GM10266 (cell line): ENCODE measurements at regions not wholly inside any gene's neighbourhood (a gene's known extent, or its start where the extent isn't known, plus 50 kb on each side); places are given as distances from the start of the nearest gene placed in this dataset.
"Not testable (repeated sequence)": the region's sequence is repeated elsewhere in the genome, so short reads cannot be mapped to it uniquely, and the experiment has no call there.

Experiments
- DNase-seq: peaks from one replicate; pipeline ENCODE4 v3.0.0; 2012; ENCODE audit errors: extremely low spot score
- CTCF ChIP-seq: IDR thresholded peaks from 2 replicates; pipeline ENCODE4 v1.5.1; 2012; ENCODE audit warnings: mild to moderate bottlenecking, low read depth; ENCODE audit not compliant: control insufficient read depth, insufficient read depth; ENCODE audit errors: missing control alignments

GRCh38 chr12:27164330-27165040, 79.6 kb upstream of the STK38L start:
- no peak for DNase-seq
- TF ChIP-seq CTCF: no peak

- DNase-seq: not testable (repeated sequence)
Measured at GRCh38 chr12:27165958-27166357, 78.1 kb upstream of the STK38L start.

GRCh38 chr12:27171494-27171893, 72.6 kb upstream of the STK38L start:
- not testable (repeated sequence) for DNase-seq

- DNase-seq: no peak
- TF ChIP-seq CTCF: no peak
Measured at GRCh38 chr12:27176765-27177164, 67.3 kb upstream of the STK38L start.

GRCh38 chr12:27177706-27178105, 66.4 kb upstream of the STK38L start:
- no peak for DNase-seq
- no peak for TF ChIP-seq CTCF

- TF ChIP-seq CTCF: no peak
- no peak for DNase-seq
Measured at GRCh38 chr12:27178255-27178654, 65.8 kb upstream of the STK38L start.

- TF ChIP-seq CTCF: no peak
- no peak for DNase-seq
Measured at GRCh38 chr12:27178723-27179399, 65.2 kb upstream of the STK38L start.

GRCh38 chr12:27179400-27180214, 64.5 kb upstream of the STK38L start:
- TF ChIP-seq CTCF: no peak
- DNase-seq: peak; percentile 67
